Left renal cortex interstitium (tissue), 4 donors: ENCODE measurements at regions not wholly inside any gene's neighbourhood (a gene's known extent, or its start where the extent isn't known, plus 50 kb on each side); places are given as distances from the start of the nearest gene placed in this dataset.
A peak's percentile ranks its signal among the peaks of the same experiment; 100 is the strongest.

Experiments used
- DNase-seq, 4 donors: peaks; one replicate each; pipeline ENCODE4 v3.0.0-alpha.2; 2013; ENCODE audit warnings: low read depth in 4 of 4, low spot score in 2 of 4, missing footprints in 1 of 4

DNA sequence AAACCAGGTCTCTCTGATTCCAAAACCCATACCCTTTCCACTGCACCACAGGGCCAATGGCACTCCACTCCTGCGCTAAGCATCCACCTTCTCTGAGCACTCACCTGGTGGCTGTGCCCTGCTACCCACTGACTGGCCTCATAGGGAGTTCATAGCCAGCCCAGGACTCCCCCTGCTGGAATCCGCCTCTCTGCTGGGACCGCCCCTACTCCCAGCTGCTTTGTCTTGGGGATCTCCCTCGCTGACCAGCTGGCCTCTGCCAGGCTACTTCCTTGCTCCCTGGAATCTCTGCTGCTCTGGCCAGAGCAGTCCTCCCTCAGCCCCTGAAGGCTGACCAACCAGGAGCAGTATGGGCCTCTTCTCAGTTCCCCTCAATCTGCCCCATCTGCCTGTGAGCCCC is 129.7 kb downstream of the FAXC start:
- DNase-seq, result peak in 1 of 4 donors; percentile 3

DNA sequence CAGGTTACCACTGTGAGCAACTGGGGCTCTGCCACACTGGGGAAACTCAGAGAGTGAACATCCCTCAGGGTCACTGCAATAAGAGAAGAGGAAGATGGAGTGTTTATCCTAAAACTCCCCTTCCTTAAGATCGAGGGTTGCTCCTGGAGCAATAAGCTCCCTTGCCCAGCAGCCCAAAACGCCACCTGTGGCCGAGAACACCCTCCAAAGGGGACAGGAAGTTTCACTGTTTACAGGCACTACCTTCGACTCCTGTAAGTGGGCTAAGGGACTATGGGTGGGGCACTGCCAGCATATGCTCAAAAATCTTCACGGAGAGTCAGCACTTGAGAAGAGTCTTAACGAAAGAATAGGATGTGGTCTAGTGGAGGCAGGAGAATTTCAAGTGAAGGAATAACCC is 132.5 kb downstream of the FAXC start:
- DNase-seq, result no peak

DNA sequence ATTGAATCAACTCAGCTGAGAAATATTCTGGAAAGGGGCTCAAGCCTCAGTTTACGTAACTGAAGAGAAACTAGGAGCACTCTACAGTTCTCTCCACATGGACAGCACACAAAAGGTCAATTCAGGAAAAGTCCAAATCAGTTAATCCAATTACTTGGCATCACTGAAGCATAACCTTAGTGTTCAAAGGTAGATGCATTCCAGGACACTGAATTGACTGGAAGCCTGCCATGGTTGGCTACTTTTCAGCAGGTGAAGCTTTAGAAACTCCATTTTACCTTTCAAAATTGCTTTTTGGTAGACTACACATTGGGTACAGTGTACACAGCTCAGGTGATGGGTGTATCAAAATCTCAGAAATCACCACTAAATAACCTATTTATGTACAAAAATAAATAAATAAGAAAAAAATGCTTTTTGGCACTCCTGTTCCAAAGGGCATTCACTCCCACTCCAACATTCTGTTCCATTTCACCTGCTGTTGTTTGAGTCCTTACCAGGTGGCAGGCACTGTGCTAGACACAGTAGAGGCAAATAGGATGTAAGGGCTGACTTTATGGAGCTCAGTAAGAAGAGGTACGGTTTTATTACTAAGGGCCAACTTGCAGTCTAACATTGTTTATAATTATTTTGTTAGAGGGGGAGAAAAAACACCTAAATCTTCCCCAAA is 153.4 kb downstream of the FAXC start:
- peak in 1 of 4 donors; percentile 12 for DNase-seq

DNA sequence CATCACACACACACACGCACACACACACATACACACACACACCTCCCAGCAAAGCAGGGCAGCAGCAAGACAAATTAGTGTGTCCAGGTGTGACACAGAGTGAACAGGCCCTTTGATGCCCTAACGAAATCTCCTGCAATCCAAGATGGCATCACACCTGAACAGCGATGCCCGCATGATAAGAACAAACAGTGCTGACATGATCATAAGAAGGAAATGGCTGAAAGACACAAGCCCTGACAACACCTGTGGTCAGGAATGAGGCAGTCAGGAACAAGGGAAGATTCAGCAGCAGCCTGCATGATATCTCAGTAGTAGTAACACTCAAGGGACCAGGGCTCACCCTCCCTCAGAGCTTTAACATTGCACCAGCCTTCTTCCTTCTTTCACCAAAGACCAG is 156.9 kb downstream of the FAXC start:
- no peak for DNase-seq

DNA sequence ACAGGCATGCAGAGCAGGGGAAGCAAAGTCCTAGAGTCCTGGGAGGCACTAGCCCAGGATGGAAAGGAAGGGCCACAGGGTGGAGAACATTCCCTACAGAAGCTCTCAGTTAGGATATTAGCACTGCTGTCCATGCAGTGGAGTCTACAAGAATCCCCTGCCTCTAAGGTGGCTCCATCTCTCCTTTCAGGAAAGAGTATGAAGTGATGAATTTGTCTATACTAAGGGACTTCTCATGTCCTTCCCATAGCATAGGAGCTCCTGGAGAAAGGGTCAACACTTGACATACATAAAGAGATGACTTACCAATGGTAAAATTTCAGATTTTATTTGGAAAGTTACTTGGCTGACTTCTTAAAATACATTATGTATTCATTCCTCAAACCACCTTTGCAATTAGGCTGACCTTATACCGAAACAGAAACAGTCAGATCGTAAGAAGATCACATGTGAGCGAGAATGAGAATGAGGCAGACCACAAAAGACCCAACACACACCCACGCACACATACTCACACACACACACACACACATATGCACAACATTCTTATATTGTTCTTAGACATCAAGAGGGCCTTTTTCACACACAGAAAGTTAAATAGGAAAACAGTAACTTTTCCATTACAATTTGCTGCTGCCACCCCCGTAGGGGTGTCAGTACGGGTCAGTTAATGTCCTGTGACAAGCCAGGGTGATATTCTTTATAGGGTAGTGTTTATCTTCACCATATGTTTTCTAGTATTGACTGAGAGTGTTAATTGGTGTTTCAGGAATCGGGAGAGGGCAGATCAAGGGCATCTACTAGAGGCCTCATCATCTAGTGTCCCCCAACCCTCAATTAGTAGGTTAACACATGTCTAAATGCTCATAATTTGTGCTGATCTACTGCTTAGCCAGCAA is 159.4 kb downstream of the FAXC start:
- no peak for DNase-seq

DNA sequence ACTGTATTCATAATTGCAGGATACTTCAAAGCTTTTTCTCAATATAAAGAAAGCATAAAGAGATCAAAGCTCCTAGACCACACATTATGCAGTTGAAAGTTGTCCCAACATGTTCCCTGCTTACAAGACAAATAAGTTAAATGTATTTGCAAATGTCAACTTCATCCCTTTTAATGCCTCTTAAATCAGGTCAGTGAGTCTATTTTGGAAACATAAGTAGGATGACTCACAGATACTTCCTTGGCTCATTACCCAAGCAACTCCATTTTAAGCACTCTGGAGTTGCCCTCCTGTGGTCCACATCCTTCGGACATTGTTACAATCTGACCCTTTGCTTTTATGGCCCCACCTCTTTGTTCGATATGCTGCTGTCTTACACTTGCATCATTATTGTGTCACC is 162.0 kb downstream of the FAXC start:
- no peak for DNase-seq

DNA sequence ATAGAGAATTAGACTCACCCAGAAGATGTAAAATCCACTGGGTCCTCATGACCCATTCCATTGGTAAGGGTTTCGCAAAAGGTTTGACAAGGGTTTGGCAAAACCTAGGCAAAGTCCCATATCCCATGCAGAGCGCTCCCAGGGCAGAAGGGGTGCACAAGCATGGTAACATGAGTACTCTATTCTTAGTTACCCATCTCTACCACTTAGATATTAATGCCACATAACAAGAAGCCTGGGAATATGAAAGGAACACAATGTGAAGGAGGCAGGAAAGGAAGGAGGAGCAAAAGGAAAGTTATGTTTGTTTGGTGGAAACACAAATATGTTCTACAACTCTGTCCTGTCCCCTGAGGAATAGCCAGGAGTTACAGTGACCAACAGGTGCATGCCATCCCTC is 163.1 kb downstream of the FAXC start:
- no peak for DNase-seq

DNA sequence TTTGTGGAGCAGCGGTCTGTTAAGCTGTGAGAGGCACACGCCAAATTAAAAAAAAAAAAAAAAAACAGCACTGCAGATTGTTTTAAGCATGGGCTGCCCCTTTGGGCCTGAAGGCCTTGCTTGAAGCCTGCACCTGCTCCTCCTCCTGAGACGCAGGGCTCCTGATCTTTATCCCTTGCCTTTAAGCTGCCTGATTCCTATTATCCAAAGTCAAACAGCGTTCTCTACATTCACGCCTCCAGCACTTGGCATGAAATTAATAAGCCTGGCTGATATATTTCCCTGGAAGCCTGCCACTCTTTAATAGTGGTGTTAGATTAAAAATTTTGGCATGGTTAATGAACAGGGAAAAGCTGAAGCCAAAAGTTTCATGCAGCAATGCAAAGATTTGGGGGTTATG is 163.9 kb downstream of the FAXC start:
- no peak for DNase-seq

DNA sequence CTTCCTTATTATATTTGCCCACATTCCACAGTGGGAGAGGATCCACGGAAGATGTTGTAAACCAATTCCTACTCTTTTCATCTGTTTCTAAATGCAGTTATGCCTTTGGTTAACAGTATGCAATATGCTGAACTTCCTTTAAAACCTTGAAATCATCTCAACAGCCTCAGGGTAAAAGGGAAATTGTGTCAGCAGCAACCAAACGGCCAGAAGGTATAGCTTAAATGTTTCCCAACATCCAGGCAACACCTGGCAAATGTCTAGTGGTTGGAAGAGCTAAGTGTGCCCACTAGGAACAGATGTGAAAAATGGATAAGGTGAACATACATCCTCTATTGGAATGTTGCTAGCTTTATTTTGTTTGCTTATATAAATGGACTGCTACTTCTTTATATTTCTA is 164.8 kb downstream of the FAXC start:
- no peak for DNase-seq

DNA sequence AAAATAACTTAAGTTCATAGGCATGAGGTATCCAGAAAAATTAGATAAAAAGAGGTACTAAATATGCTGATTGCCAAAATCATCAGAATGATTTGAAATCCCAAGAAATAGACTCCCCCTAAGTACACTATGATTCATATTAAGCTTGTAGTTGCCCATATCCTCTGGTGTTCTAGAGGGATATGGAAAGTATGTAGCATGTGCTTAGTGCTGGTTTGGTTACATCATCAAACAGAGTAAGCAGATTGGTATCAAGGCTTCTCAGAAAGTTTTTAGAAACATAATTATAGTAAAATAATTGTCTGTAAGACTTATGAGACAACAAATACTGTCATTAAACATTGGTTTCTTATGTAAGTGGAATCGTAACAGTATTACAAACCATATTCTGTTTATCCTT is 166.4 kb downstream of the FAXC start:
- DNase-seq, result no peak

DNA sequence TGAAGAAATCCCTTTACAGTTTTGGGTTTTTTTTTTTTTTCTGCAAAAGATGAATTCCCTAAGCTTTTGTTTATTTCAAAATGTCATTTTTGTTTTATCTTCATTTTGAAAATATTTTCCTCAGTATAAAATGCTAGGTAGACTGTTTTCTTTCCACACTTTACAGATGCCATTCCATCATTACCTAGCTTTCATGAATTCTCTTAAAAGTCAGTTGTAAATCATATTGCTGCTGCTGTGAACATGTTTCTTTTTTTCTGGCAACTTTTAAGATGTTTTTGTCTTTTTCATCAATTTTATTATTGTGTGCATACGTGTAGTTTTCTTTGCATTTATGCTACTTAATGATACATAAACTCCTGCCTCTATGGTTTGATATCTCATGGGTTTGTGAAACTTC is 168.3 kb downstream of the FAXC start:
- DNase-seq, result no peak

DNA sequence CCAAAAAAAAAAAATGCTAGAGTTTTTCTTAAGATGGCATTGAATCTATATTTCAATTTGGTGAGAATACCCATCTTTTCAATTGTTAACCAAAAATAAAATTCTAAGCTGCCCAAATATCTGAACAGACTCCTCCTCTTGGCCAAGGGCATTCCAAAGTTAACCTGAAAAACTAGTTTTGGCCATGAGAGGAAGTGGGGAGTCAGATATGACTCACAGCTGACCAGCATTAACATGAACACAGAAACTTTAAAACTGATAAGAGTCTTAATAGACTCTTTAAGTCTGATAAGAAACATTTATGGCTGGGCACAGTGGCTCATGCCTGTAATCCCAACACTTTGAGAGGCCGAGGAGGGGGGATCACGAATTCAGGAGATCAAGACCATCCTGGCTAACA is 171.3 kb downstream of the FAXC start:
- DNase-seq, result no peak

DNA sequence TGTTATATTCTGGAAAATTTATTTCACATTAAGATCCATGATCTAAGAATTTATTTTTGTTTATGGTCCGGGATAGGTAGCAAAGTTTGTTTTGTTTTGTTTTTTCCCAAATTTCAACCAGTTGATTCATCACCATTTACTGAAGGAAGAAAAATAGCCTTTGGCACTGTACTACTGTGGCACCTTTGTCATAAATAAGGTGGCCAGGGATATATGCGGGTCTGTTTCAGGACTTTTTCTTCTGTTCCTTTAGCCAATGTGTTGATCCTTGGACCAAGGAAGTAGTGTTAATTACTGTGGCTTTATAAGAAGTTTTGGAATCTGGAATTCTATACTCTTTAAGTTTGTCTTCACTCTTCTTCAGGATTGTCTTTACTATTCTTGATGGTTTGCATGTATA is 171.7 kb downstream of the FAXC start:
- no peak for DNase-seq

DNA sequence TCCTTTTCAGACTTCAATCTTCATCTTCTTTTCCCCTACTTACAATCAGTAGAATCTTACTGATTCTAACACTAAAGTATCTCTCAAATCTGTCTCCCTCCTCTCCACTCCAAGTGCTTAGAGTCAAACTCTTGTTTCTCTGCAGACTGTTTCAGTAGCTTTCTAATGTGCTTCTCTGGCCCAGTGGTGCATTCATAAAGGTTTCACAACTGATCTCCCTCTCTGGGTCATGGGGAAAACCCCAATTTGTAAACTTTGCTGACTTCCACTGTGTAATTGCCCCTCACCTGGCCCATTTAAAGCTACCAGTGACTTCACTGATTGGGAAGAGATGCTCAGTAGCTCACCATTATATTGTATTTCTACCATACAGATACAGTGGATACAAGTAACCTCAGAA is 183.6 kb downstream of the FAXC start:
- DNase-seq, result no peak

DNA sequence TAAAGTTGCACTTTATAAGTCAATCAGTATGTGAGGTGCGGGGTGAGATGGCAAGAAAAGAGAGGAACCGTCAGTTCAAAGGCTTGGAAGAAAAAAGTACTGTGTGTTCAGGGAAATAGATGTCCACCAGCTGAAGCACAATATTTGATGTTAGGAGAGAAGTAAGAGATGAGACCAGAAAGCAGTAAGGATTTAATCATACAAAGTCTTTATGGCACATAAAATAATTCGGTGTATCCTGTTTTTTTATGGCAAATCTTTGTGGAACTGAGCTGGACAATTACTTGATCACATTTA is 197.2 kb downstream of the FAXC start:
- DNase-seq, result no peak

DNA sequence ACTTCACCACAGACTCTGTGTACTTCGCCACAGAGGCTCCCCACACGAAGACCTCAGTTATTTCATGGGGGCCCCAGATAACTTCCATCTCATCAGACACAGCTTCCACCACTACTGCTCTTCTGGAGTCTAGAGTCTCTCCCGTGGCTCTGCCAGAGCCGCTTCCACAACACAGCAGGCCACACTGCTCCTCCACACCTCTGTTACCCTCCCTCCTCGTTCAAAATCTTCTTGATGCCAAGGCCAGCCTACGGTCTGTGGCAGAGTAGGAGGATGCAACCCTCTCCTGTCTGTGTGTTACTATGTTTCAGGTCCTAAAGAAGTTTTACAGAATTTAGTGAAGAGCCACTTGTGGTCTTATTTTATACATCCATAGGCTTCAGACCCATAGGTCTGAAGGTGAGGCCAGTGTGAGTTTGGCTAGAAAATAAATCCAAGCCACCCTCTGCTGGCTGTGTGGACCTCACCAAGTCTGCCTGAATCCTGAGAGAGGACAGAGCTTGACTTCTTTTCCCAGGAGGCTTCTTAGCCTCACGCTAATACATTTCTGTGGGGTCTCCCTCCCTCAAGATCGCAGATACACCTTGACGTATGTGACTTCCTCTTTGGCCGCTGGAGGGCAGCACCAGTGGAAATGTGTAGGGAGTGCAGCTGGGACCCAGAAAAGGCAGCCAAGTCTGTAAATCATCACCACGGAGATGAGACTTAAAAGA is 197.7 kb downstream of the FAXC start:
- DNase-seq, result peak in 2 of 4 donors; percentile 9 to 16

DNA sequence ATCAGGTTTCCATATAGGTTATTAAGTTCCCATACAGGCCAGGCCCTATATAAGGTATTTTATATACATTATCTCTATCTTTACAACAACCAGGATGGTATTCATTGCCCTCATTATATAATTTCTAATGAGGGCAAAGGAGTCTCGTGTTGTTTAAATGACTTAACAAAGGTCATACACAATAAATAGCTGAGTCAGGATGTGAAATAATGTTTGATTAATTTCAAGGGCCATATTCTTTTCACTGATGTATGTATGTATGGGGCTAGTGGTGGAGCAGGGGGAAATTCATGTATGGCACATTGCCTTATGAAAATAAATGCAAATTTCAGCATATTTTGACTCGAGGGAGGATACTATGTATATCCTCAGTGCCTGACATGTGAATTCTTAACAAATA is 200.7 kb downstream of the FAXC start:
- DNase-seq, result no peak

DNA sequence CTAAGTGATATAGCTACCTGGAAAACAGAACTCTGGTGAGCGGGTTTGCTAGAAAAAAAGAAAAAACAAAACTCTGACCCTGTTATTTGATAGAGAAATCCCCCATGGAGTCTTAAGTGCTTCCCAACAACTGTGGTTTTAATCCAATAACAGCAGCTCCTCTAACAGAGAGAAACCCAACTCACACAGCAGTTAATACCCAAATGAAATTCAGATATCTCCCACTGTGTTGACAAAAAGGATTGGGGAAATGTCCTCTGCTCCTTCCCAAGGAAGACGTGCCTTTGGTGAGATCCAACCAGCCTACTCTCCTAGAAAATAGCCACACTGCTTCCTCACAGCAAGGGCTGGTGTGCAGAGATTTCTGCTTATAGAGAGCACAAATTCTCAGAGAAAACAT is 200.4 kb upstream of the FBXL4 start:
- no peak for DNase-seq

DNA sequence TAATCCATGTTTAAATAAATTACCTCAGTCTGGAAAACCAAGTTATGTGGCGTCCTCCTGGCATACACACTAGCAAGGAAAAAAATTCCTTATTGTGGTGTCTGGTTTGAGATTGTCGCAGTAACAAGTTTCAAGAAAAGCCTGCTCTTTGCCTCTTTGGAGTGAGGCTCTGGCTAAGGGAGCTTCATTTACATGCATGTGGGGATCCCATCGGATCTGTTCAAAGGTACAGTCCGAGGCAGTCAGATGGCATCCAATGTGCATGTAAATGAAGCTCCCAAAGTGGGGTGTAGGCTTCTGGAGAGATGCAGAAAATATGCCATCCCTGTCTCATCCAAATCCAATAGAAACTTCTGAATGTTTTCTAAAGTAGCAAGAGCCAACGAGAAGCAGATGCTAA is 199.5 kb upstream of the FBXL4 start:
- DNase-seq, result no peak

DNA sequence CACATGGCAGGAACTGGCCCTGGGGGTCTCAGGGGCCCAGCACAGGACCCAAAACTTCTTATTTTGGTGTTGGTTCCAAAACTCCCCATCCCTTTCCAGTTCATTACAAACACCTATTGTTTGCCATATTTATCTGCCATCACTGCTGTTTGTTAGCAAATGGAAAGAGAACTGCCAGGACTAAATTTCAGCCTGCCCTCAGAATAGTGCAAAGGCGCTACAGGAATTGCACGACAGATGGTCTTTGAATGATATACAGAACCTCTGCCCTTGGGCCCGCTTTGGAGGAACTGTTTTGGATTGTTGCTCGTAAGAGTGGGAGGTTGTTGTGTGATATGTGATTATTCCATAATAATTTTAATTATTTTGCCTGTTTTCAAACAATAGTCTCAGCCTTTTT is 199.0 kb upstream of the FBXL4 start:
- DNase-seq, result no peak

DNA sequence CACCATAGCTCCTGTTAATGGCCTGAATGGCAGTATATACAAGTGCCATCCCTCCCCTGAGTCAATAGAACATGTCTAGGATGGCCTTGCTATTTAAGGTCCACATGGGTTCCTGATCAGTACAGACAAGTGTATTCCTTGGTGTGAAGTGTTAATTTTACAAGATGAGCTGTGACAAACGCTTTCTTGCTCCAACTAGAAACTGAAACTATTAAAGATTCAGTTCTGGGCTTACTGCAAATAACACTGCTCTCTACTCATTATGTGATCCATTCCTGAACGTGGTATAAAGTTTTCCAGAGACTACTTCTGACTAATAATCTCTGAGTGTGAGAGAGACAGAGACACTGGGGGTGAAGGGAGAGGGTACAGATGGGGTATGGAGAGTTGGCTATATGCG is 198.0 kb upstream of the FBXL4 start:
- DNase-seq, result no peak
